ENCODE measurements at regions not wholly inside any gene's neighbourhood (a gene's known extent, or its start where the extent isn't known, plus 50 kb on each side); places are given as distances from the start of the nearest gene placed in this dataset.
"Not testable (repeated sequence)": the region's sequence is repeated elsewhere in the genome, so short reads cannot be mapped to it uniquely, and the experiment has no call there.

GRCh38 chr17:5921512-5922282, 148.5 kb upstream of the WSCD1 start:
- no peak for TF ChIP-seq CTCF (IDR thresholded peaks at IDR 0.05; ENCODE audit: low read depth, low read length)
- H3K4me3 ChIP-seq (replicated peaks in 1 of 2; ENCODE audit: low read depth in 2 of 2, low read length in 2 of 2): no peak overlapping the region
- no peak for DNase-seq (ENCODE audit: low read depth in 2 of 2)

DNA sequence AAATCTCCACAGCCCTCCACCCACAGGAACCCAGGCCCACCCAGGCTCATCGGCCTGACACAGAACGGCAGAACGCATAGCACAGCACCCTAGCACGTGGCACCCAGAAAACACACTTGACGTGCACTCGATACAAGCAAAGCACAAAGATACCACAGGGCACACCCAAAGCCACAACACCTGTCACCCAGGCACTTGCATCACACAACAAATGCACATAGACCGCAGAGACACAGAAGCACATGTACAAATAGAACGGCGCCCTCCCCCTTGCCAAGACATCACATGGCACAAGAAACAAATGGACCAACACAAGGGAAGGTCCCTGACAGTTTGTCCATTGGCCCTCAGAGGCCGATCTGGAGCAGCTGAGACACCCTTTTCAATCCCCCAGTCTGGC, 147.7 kb upstream of the WSCD1 start:
- DNase-seq (ENCODE audit: low read depth in 2 of 2): no peak
- H3K4me3 ChIP-seq (replicated peaks in 1 of 2; ENCODE audit: low read depth in 2 of 2, low read length in 2 of 2): no peak overlapping the region
- TF ChIP-seq CTCF (IDR thresholded peaks at IDR 0.05; ENCODE audit: low read depth, low read length): no peak

DNA sequence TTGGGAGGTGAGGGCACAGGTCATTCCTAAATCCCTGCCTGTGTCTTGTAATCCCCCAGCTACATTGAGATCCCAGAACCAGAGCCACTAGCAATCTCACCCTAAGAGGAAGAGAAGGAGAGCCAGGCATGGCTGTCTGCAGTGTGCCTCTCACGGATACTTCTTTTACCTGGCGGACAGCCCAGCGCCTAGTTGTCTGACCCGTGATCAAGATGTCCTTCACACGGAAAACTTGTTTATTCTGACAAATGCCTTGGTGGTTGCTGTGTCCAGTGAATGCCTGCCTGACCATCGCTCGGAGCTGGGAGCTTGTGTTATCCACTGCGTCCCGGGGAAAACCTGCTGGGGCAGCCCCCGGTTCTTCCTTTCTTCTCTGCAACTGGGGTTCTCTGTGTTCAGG, 140.5 kb upstream of the WSCD1 start:
- H3K4me3 ChIP-seq (replicated peaks in 1 of 2; ENCODE audit: low read depth in 2 of 2, low read length in 2 of 2): no peak overlapping the region
- no peak for TF ChIP-seq CTCF (IDR thresholded peaks at IDR 0.05; ENCODE audit: low read depth, low read length)
- no peak for DNase-seq (ENCODE audit: low read depth in 2 of 2)

- not testable (repeated sequence) for DNase-seq (ENCODE audit: low read depth in 2 of 2); H3K4me3 ChIP-seq (replicated peaks in 1 of 2; ENCODE audit: low read depth in 2 of 2, low read length in 2 of 2)
Measured at GRCh38 chr17:5930555-5930954, 139.6 kb upstream of the WSCD1 start.

DNA sequence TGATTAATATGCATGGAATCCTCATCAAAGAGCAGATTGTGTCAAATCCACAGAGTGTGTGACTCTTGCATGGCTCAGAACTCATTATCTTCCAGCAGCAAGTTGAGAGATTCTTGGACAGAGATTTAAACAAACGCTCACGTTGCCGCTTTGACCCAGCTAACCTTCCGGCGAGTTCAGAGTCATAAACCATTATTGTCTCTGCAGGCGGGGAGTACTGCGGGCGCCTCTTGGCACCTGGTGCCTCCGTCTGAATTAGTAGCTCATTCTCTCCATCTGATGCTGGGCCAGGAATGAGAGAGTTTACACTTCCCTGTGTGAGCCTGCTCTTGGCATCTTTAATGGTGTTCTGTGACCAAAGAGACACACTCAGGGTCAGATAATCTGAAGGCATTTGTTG, 138.6 kb upstream of the WSCD1 start:
- TF ChIP-seq CTCF (IDR thresholded peaks at IDR 0.05; ENCODE audit: low read depth, low read length): no peak
- no peak for DNase-seq (ENCODE audit: low read depth in 2 of 2)
- H3K4me3 ChIP-seq (replicated peaks in 1 of 2; ENCODE audit: low read depth in 2 of 2, low read length in 2 of 2): no peak overlapping the region

DNA sequence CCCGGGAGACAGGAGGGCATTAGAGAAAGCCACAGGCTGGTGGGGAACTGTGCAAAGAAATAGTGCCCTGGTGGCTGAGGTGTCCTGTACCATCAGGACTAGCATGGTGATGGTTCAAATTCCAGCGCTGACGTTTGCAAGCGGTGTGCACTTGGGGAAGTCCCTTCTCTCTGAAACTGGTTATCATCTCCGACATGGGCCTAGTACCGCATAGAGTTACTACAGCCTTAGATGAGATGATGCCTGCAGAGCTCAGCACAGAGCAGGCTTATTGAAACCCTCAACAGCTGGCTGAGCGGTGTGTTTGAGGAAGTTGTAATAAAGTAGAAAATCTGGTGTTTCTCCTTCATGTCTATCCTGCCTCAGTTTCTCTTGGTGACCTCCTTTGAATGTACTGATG, 136.7 kb upstream of the WSCD1 start:
- TF ChIP-seq CTCF (IDR thresholded peaks at IDR 0.05; ENCODE audit: low read depth, low read length): no peak
- no peak for DNase-seq (ENCODE audit: low read depth in 2 of 2)

DNA sequence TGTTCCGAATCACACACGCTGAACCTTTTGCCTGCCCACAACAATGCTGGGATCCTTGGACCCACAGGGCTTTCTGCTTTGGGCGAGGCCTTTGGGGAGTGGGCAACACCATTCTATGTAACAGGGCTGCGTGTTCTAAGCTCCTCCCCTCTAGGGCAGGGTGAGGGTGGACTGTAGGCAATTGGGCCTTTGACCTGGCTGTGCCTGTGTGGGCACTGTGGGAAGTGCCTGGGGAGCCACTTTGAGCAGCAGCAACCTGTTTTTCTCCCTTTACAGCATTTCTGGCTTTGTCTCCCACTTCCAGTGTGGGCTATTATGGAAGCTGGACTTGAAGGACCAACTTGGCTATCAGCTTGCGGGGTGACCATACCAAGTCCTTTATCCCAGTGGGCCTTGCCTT, 128.9 kb upstream of the WSCD1 start:
- TF ChIP-seq CTCF (IDR thresholded peaks at IDR 0.05; ENCODE audit: low read depth, low read length): no peak
- no peak for DNase-seq (ENCODE audit: low read depth in 2 of 2)
- H3K4me3 ChIP-seq (replicated peaks in 1 of 2; ENCODE audit: low read depth in 2 of 2, low read length in 2 of 2): no peak overlapping the region

More for the DNA sequence above, 136.7 kb upstream of the WSCD1 start:
- no peak overlapping the region for H3K4me3 ChIP-seq (replicated peaks in 1 of 2; ENCODE audit: low read depth in 2 of 2, low read length in 2 of 2)
